ENCODE measurements at regions not wholly inside any gene's neighbourhood (a gene's known extent, or its start where the extent isn't known, plus 50 kb on each side); places are given as distances from the start of the nearest gene placed in this dataset.

GRCh38 chr4:55754754-55755350, 64.7 kb upstream of the EXOC1L start:
- Histone ChIP-seq H3F3A (replicated peaks; ENCODE audit: low read depth) (no peaks in the 10 kb centered on the region), H3K4me2 (no peak overlapping the region), H3K79me2 (replicated peaks; ENCODE audit: insufficient read depth) (no peaks in the 10 kb centered on the region), H3K4me3 (no peak overlapping the region), H3K27ac (ENCODE audit: low read depth) (no peak overlapping the region), H3K27me3 (ENCODE audit: insufficient read depth) (no peaks in the 10 kb centered on the region), H2AFZ (no peak overlapping the region), H4K20me1 (replicated peaks; ENCODE audit: insufficient read depth) (no peaks in the 10 kb centered on the region), H3K4me1 (ENCODE audit: insufficient read depth) (no peaks in the 10 kb centered on the region), H3K36me3 (ENCODE audit: insufficient read depth) (no peaks in the 10 kb centered on the region), H3K9me2 (ENCODE audit: insufficient read depth) (no peaks in the 10 kb centered on the region)
- TF ChIP-seq CREB1 (CRISPR knock-in tag; IDR thresholded peaks at IDR 0.05; ENCODE audit: low read depth) (no peak), CTCF (conservative IDR thresholded peaks at IDR 0.05; ENCODE audit: low read depth in 2 of 2) (no peak)
- Mint-ChIP-seq H3K27ac (no peak overlapping the region), H3K36me3 (ENCODE audit: low read depth) (no peaks in the 10 kb centered on the region), H3K4me3 (no peak overlapping the region), H3K9me3 (no peaks in the 10 kb centered on the region), H3K27me3 (ENCODE audit: insufficient read depth, low read depth, poor library complexity) (no peaks in the 10 kb centered on the region), H3K4me1 (peaks cover 15% of the 10 kb centered on the region)
- no peak for DNase-seq (ENCODE audit: low spot score)
- ATAC-seq: no peak

- no peaks in the 10 kb centered on the region for H3K27me3 Mint-ChIP-seq (ENCODE audit: insufficient read depth, low read depth, poor library complexity)
These were observed 63.4 kb upstream of the EXOC1L start for GRCh38 chr4:55756208-55756607.

More at GRCh38 chr4:55756208-55756607, 63.4 kb upstream of the EXOC1L start:
- Histone ChIP-seq H2AFZ (no peak overlapping the region), H4K20me1 (replicated peaks; ENCODE audit: insufficient read depth) (no peaks in the 10 kb centered on the region), H3K9me2 (ENCODE audit: insufficient read depth) (no peaks in the 10 kb centered on the region), H3K4me3 (no peak overlapping the region), H3K27me3 (ENCODE audit: insufficient read depth) (no peaks in the 10 kb centered on the region), H3K27ac (ENCODE audit: low read depth) (no peak overlapping the region), H3K4me2 (no peak overlapping the region), H3K36me3 (ENCODE audit: insufficient read depth) (no peaks in the 10 kb centered on the region), H3F3A (replicated peaks; ENCODE audit: low read depth) (no peaks in the 10 kb centered on the region), H3K79me2 (replicated peaks; ENCODE audit: insufficient read depth) (no peaks in the 10 kb centered on the region), H3K4me1 (ENCODE audit: insufficient read depth) (no peaks in the 10 kb centered on the region)
- no peak for ATAC-seq
- no peaks in the 10 kb centered on the region for H3K36me3 Mint-ChIP-seq (ENCODE audit: low read depth)
- TF ChIP-seq REST (IDR thresholded peaks at IDR 0.05; ENCODE audit: unreplicated experiment): no peak
- no peaks in the 10 kb centered on the region for H3K9me3 Mint-ChIP-seq
- peaks cover 15% of the 10 kb centered on the region for H3K4me1 Mint-ChIP-seq
- no peak overlapping the region for H3K4me3 Mint-ChIP-seq
- DNase-seq (ENCODE audit: low spot score): no peak
- H3K27ac Mint-ChIP-seq: no peak overlapping the region
